ENCODE measurements at regions not wholly inside any gene's neighbourhood (a gene's known extent, or its start where the extent isn't known, plus 50 kb on each side); places are given as distances from the start of the nearest gene placed in this dataset.
"Not testable (repeated sequence)": the region's sequence is repeated elsewhere in the genome, so short reads cannot be mapped to it uniquely, and the experiment has no call there.

GRCh38 chr3:22378869-22379268, 627.9 kb upstream of the ZNF385D start:
- no peak overlapping the region for H3K4me3 ChIP-seq (ENCODE audit: low read depth, low read length)
- no peak for TF ChIP-seq CTCF (IDR thresholded peaks at IDR 0.05; ENCODE audit: control insufficient read depth, extremely low read depth, insufficient read depth)
- DNase-seq (ENCODE audit: low read depth): no peak

GRCh38 chr3:22380253-22380652, 629.2 kb upstream of the ZNF385D start:
- H3K4me3 ChIP-seq (ENCODE audit: low read depth, low read length): no peak overlapping the region
- TF ChIP-seq CTCF (IDR thresholded peaks at IDR 0.05; ENCODE audit: control insufficient read depth, extremely low read depth, insufficient read depth): no peak
- DNase-seq (ENCODE audit: low read depth): no peak

- not testable (repeated sequence) for DNase-seq (ENCODE audit: low read depth); H3K4me3 ChIP-seq (ENCODE audit: low read depth, low read length)
These were observed 630.6 kb upstream of the ZNF385D start for GRCh38 chr3:22381564-22381963.

- H3K4me3 ChIP-seq (ENCODE audit: low read depth, low read length): no peak overlapping the region
- TF ChIP-seq CTCF (IDR thresholded peaks at IDR 0.05; ENCODE audit: control insufficient read depth, extremely low read depth, insufficient read depth): no peak
- no peak for DNase-seq (ENCODE audit: low read depth)
These were observed 632.3 kb upstream of the ZNF385D start for GRCh38 chr3:22383285-22383684.

GRCh38 chr3:22386107-22386506, 635.1 kb upstream of the ZNF385D start:
- no peak for TF ChIP-seq CTCF (IDR thresholded peaks at IDR 0.05; ENCODE audit: control insufficient read depth, extremely low read depth, insufficient read depth)
- no peak overlapping the region for H3K4me3 ChIP-seq (ENCODE audit: low read depth, low read length)

GRCh38 chr3:22392286-22392685, 641.3 kb upstream of the ZNF385D start:
- no peak for DNase-seq (ENCODE audit: low read depth)
- TF ChIP-seq CTCF (IDR thresholded peaks at IDR 0.05; ENCODE audit: control insufficient read depth, extremely low read depth, insufficient read depth): no peak
- no peak overlapping the region for H3K4me3 ChIP-seq (ENCODE audit: low read depth, low read length)

More at GRCh38 chr3:22386107-22386506, 635.1 kb upstream of the ZNF385D start:
- DNase-seq (ENCODE audit: low read depth): no peak

- no peak overlapping the region for H3K4me3 ChIP-seq (ENCODE audit: low read depth, low read length)
- DNase-seq (ENCODE audit: low read depth): no peak
- no peak for TF ChIP-seq CTCF (IDR thresholded peaks at IDR 0.05; ENCODE audit: control insufficient read depth, extremely low read depth, insufficient read depth)
These were observed 641.8 kb upstream of the ZNF385D start for GRCh38 chr3:22392859-22393258.

Data from LNCaP clone FGC (cell line).